Left lung (tissue), 4 donors: ENCODE measurements at regions not wholly inside any gene's neighbourhood (a gene's known extent, or its start where the extent isn't known, plus 50 kb on each side); places are given as distances from the start of the nearest gene placed in this dataset.

Experiments used
- ATAC-seq: fragments of 200-7000 bp; cut with Tn5 transposase; one replicate; pipeline ENCODE4 v1.9.1; 2020; ENCODE audit warnings: moderate library complexity
- DNase-seq, 4 donors: peaks; one replicate each; pipeline ENCODE4 v3.0.0-alpha.2; 2013 to 2020
- H3K27ac ChIP-seq, 2 donors: fragments of 200-600 bp; sonication (generic) in 1 of 2; one replicate each; pipeline versions ENCODE4 v1.5.0 to v1.8.0; 2020 to 2021
- H3K27me3 ChIP-seq, 2 donors: fragments of 200-600 bp; sonication (generic) in 1 of 2; one replicate each; pipeline versions ENCODE4 v1.5.0 to v1.8.0; 2020 to 2021
- H3K36me3 ChIP-seq, 2 donors: fragments of 200-600 bp; sonication (generic) in 1 of 2; one replicate each; pipeline versions ENCODE4 v1.5.0 to v1.8.0; 2020 to 2021
- H3K4me1 ChIP-seq, 2 donors: fragments of 200-600 bp; one replicate each; pipeline ENCODE4 v1.8.0; 2021
- H3K4me3 ChIP-seq, 2 donors: fragments of 200-600 bp; sonication (generic) in 1 of 2; one replicate each; pipeline versions ENCODE4 v1.5.0 to v1.8.0; 2020 to 2021; ENCODE audit warnings: mild to moderate bottlenecking in 1 of 2
- H3K9me3 ChIP-seq, 2 donors: fragments of 200-600 bp; sonication (generic) in 1 of 2; one replicate each; pipeline versions ENCODE4 v1.5.0 to v1.8.0; 2020 to 2021
- intact Hi-C, 2 donors: fragments of 100-400 bp; cut with DNase I; formaldehyde crosslinking; loops; one replicate each; pipeline versions ENCODE4 v1.11.2 to v1.14.2; 2022
- TF ChIP-seq, protein P1 (sequence below), 2 donors: fragments of 200-600 bp; sonication (generic) in 1 of 2; IDR thresholded peaks; one replicate each; pipeline versions ENCODE4 v1.5.0 to v1.8.0; 2021; ENCODE audit warnings: antibody characterized with exemption in 2 of 2
- donor health status: DM: no; HTN: yes; CAD: no.
- donor health status: DM: no; HTN: no; CAD: no.

DNA sequence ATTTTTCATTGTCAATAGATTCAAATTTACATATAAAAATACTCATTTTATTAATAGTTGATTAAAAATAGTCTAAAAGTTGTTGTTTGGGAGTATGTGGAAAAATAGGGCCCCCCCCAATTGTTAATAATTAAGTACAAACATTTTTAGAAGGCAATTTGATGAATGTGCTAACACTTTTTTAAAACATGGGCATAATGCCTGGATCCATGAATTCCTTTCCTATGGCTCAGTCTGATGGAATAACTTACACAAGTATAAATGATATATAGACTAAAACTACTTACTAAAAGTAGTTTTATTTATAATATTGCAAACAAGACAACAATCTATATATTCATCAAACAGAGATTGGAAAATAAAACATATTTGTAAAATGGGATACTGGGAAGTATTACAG lies 247.2 kb upstream of the LRRN1 start:
- no peaks in the 10 kb centered on the region for H3K4me1 ChIP-seq
- TF ChIP-seq, protein P1, sequence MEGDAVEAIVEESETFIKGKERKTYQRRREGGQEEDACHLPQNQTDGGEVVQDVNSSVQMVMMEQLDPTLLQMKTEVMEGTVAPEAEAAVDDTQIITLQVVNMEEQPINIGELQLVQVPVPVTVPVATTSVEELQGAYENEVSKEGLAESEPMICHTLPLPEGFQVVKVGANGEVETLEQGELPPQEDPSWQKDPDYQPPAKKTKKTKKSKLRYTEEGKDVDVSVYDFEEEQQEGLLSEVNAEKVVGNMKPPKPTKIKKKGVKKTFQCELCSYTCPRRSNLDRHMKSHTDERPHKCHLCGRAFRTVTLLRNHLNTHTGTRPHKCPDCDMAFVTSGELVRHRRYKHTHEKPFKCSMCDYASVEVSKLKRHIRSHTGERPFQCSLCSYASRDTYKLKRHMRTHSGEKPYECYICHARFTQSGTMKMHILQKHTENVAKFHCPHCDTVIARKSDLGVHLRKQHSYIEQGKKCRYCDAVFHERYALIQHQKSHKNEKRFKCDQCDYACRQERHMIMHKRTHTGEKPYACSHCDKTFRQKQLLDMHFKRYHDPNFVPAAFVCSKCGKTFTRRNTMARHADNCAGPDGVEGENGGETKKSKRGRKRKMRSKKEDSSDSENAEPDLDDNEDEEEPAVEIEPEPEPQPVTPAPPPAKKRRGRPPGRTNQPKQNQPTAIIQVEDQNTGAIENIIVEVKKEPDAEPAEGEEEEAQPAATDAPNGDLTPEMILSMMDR (IDR thresholded peaks at IDR 0.05), result no peak
- no peak overlapping the region for H3K4me3 ChIP-seq
- ATAC-seq, result no peak
- H3K27me3 ChIP-seq, result no peaks in the 10 kb centered on the region
- no peaks in the 10 kb centered on the region for H3K36me3 ChIP-seq
- no peak for DNase-seq
- no peak overlapping the region for H3K27ac ChIP-seq
- peaks cover 0 to 6% of the 10 kb centered on the region in 2 donors for H3K9me3 ChIP-seq
- intact Hi-C loops, result no loop called here

DNA sequence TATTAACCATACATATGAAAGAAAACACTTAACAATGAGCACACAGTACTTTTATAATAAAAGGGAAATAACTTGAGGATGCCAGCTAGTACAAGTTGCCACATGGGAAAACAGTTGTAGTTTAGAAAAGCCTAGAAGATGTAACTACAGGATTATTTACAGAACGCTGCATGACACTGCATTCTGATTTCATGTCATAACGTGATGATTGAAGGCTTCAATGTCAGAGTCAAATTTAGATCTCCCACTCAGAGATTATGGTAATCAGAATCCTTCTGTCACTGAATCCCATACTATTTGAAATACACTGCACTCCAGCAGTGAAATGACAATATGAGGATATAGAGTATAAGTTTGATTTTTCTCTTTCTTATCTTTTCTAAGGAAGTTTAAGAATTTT lies 253.9 kb upstream of the LRRN1 start:
- DNase-seq (no peak), ATAC-seq (no peak)
- intact Hi-C loops, result no loop called here

DNA sequence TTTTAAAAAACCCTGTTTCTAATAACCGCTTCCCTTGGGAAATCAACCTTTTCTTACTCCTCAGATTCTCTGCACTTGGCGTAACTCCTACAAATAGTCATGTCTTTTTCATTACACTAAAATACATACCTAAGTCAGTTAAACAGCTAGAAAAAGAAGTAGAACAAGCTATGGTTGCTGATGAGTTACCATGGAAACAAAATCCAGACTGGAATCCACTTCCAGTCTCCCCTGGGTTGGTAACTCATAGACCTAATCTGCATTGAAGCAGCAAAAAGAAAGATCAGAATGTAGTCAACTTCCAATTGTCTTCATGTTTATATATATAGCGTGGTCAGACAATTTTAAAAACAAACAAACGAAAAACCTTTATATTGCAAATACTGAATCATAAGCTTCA lies 260.8 kb upstream of the LRRN1 start:
- Histone ChIP-seq H3K36me3 (no peaks in the 10 kb centered on the region), H3K4me1 (no peaks in the 10 kb centered on the region), H3K4me3 (no peak overlapping the region), H3K27ac (no peak overlapping the region), H3K9me3 (no peaks in the 10 kb centered on the region), H3K27me3 (no peaks in the 10 kb centered on the region)
- intact Hi-C loops, result no loop called here
- TF ChIP-seq, protein P1 (IDR thresholded peaks at IDR 0.05), result no peak
- ATAC-seq (no peak), DNase-seq (no peak)

More for the DNA sequence above, 253.9 kb upstream of the LRRN1 start:
- Histone ChIP-seq H3K36me3 (no peaks in the 10 kb centered on the region), H3K27ac (no peak overlapping the region), H3K27me3 (no peaks in the 10 kb centered on the region), H3K4me1 (no peaks in the 10 kb centered on the region), H3K9me3 (no peaks in the 10 kb centered on the region), H3K4me3 (no peak overlapping the region)
- TF ChIP-seq, protein P1 (IDR thresholded peaks at IDR 0.05), result no peak

DNA sequence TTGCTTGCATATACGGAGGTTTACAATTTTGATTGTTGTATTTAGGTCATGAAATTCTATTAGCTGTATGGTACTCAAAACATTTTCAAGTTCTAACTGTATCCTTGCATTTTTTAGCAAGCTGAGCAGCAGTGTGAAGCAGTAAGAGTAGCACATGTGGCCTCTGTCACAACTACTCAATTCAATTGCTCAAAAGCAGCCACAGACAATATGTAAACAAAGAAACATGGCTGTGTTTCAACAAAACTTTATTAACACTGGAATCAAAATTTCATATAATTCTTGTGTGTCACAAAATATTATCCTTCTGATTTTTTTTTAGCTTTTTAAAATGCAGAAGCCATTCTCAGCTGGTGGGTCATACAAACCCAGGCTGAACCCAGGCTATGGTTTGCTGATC lies 266.7 kb upstream of the LRRN1 start:
- Histone ChIP-seq H3K36me3 (no peaks in the 10 kb centered on the region), H3K9me3 (no peaks in the 10 kb centered on the region), H3K4me3 (no peak overlapping the region), H3K27ac (no peak overlapping the region), H3K4me1 (no peaks in the 10 kb centered on the region), H3K27me3 (no peaks in the 10 kb centered on the region)
- TF ChIP-seq, protein P1 (IDR thresholded peaks at IDR 0.05), result no peak
- no peak for ATAC-seq
- intact Hi-C loops, result no loop called here
- DNase-seq, result peak in 1 of 4 donors; percentile 6

DNA sequence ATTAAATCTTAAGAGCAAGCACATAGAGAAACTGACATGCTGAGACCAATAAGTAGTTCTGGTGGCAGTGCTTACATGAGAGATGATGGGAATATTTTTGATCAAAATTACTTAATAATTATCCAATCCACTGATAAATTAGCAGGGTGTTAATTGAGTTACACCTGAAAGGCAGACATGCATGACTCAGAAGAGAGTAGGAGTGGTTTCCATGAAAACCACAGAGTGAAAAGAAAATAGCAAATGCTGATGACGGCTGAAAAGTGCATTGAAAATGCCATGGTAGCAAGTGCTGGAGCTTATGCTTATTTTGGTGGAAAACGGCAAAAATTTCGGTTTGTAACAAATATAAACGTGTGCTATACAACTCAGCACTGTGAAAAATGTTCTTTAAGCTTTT lies 267.8 kb upstream of the LRRN1 start:
- H3K9me3 ChIP-seq, result no peaks in the 10 kb centered on the region
- H3K27ac ChIP-seq, result no peak overlapping the region
- DNase-seq (no peak), ATAC-seq (no peak)
- TF ChIP-seq, protein P1 (IDR thresholded peaks at IDR 0.05), result no peak
- H3K36me3 ChIP-seq, result no peaks in the 10 kb centered on the region
- H3K4me1 ChIP-seq, result no peaks in the 10 kb centered on the region
- intact Hi-C loops, result no loop called here
- H3K27me3 ChIP-seq, result no peaks in the 10 kb centered on the region
- H3K4me3 ChIP-seq, result no peak overlapping the region
